NCI-H526 treated with DMSO at 0.1 percent for 48 hours (cell line): ENCODE measurements at regions not wholly inside any gene's neighbourhood (a gene's known extent, or its start where the extent isn't known, plus 50 kb on each side); places are given as distances from the start of the nearest gene placed in this dataset.
A peak's percentile ranks its signal among the peaks of the same experiment; 100 is the strongest.
"Not testable (repeated sequence)": the region's sequence is repeated elsewhere in the genome, so short reads cannot be mapped to it uniquely, and the experiment has no call there.

Source experiments
- DNase-seq: peaks from one replicate; lab custom pipeline; 2025; lab: John Stamatoyannopoulos, UW

GRCh38 chr13:71382285-71382684 is 484.7 kb downstream of the DACH1 start:
- DNase-seq, result no peak

GRCh38 chr13:71380191-71380590 is 486.8 kb downstream of the DACH1 start:
- no peak for DNase-seq

GRCh38 chr13:71378961-71379905 is 487.8 kb downstream of the DACH1 start:
- DNase-seq, result no peak

- no peak for DNase-seq
Measured at GRCh38 chr13:71374471-71375049, 492.4 kb downstream of the DACH1 start.

GRCh38 chr13:71368336-71368735 is 498.7 kb downstream of the DACH1 start:
- DNase-seq, result no peak

- no peak for DNase-seq
Measured at GRCh38 chr13:71360041-71360440, 507.0 kb downstream of the DACH1 start.

- no peak for DNase-seq
Measured at GRCh38 chr13:71359641-71360040, 507.4 kb downstream of the DACH1 start.

- DNase-seq, result no peak
Measured at GRCh38 chr13:71358218-71358617, 508.8 kb downstream of the DACH1 start.

- no peak for DNase-seq
Measured at GRCh38 chr13:71355010-71355409, 512.0 kb downstream of the DACH1 start.

- DNase-seq, result no peak
Measured at GRCh38 chr13:71350886-71351285, 516.1 kb downstream of the DACH1 start.

GRCh38 chr13:71345856-71346255 is 521.1 kb downstream of the DACH1 start:
- DNase-seq, result not testable (repeated sequence)

- no peak for DNase-seq
Measured at GRCh38 chr13:71339736-71340135, 527.3 kb downstream of the DACH1 start.

GRCh38 chr13:71339005-71339404 is 528.0 kb downstream of the DACH1 start:
- DNase-seq, result no peak

GRCh38 chr13:71338070-71338469 is 528.9 kb downstream of the DACH1 start:
- no peak for DNase-seq

- no peak for DNase-seq
Measured at GRCh38 chr13:71327266-71327665, 539.7 kb downstream of the DACH1 start.

GRCh38 chr13:71325556-71325955 is 541.4 kb downstream of the DACH1 start:
- no peak for DNase-seq

GRCh38 chr13:71323266-71323665 is 543.7 kb downstream of the DACH1 start:
- DNase-seq, result no peak

GRCh38 chr13:71320452-71320851 is 546.6 kb downstream of the DACH1 start:
- DNase-seq, result peak; percentile 28

GRCh38 chr13:71316792-71317363 is 550.1 kb downstream of the DACH1 start:
- peak; percentile 20 for DNase-seq

GRCh38 chr13:71312923-71313322 is 554.1 kb downstream of the DACH1 start:
- no peak for DNase-seq

- no peak for DNase-seq
Measured at GRCh38 chr13:71309905-71310304, 557.1 kb downstream of the DACH1 start.

GRCh38 chr13:71306821-71307220 is 560.2 kb downstream of the DACH1 start:
- DNase-seq, result no peak

- no peak for DNase-seq
Measured at GRCh38 chr13:71304861-71305260, 562.1 kb downstream of the DACH1 start.
